ENCODE measurements at regions not wholly inside any gene's neighbourhood (a gene's known extent, or its start where the extent isn't known, plus 50 kb on each side); places are given as distances from the start of the nearest gene placed in this dataset.

DNA sequence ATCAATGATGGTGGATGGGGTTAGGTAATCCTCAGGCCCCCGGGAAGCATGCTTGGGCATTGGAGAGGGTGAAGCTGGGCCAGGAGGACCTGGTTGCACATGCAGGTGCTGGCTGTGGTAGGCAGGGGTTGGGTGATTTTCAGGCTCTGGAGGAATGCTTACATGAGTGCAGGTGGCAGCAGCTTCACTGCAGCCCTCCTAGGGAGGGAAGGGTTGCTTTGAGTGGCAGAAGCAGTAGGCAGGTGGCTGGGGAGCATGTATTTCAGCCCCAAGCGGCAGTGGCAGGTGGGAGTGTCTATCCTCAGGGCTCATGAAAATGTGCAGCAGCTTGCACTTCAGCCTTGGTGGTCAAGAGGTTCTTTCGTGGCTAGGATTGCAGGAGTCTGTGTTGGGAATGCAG lies 230.0 kb upstream of the CTNNB1 start:
- no peak for DNase-seq

- DNase-seq, result no peak
These were observed 229.4 kb upstream of the CTNNB1 start for GRCh38 chr3:40969756-40970466.

DNA sequence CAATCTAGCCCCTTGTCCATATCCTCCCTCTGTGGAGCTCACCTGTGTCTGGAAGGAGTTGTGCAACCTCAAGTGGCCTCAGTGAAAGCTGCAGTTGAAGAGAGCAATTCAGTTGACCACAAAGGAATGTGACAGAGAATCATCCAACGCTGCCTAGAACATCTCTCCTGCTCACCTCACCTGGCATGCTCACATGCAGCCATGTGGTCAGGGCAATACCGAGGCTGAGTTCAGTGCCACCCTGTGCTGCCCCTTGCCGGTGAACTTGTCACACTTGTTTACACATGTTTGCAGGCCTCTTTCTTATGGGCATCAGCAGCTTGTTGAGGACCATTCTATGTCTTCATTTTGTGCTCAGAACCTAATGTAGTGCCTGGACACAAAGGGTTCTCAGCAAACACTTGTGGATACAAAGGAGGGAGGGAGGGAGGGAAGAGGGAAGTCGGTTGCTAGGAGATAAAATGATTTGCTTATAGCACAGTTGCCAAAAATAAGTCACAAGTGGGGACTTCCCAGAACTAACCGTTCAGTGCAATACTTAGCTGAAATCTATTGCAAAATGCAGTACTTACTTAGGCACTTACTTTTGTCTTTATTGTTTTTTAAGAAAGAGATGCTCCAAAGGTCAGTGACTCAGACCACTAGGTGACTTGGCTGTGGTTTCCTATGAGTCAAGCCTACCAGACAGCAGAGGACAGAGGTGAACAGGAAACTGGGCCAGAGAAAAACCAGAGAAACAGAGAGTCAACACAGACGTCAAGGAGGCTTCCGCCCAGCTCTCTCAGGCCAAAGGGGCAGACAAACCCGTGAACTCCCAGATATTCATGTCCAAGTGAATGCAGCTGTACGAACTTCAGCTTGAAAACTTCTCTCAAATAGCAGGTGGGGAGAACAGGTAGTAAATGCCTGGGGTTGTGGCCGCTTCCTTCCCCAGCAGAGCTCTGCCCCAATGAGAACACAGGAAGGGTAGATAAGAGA lies 227.8 kb upstream of the CTNNB1 start:
- peak in 1 of 2 experiments; percentile 56 for DNase-seq

- no peak for DNase-seq
These were observed 227.0 kb upstream of the CTNNB1 start for GRCh38 chr3:40972350-40972749.

DNA sequence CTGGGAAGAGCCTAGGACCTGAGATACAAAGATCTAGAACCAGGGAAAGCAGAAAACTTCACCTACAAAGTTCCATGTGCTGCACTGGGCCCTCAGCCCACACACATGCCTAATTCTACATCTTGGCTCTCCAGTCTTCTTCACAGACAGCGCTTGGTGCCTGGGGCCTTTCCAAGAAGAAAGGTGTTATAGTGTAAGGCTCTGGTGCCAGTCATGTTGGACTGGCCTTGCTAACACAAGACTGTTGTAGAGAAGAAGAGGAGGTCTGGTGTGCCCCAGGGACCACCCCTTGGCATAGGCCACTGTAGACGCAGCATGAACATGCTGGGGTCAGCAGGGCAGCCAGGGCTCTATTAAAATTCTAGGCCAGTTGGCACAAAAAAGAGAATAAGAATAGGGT lies 226.2 kb upstream of the CTNNB1 start:
- no peak for DNase-seq

GRCh38 chr3:40975711-40976121 lies 223.6 kb upstream of the CTNNB1 start:
- no peak for DNase-seq

DNA sequence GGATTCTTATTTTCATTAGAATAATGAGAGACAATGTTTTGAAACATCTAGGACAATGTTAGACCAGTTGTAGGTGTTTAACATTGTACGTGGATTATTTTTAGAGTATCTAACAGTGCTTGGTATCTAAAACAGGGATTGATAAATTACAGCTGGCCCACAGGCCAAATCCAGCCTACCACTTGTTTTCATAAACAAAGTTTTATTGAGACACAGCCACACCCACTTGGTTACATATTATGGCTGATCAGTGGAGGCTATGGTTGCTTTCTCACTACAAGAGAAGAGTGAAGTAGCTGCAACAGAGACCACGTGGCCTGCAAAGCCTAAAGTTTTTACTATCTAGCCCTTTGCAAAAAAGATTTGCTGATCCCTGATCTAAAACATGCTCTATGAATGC lies 223.1 kb upstream of the CTNNB1 start:
- DNase-seq, result no peak

DNA sequence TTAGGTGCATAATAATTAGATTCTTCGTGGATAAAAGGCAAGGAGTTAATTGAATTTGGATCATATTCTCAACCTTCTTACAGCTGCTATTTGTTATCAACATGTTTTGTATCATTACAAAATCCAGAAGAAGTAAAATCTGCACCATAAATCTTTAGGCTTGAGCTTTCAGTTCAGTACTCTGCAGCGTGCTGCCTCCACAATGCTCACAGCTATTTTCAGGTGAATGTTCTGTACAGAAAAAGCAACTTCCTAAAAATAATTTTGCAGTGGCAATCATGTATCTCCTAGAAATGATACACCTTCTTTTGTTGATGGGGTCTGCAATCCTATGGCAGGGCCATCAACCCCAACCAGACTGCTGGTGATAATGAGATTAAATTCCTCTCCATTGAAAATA lies 220.9 kb upstream of the CTNNB1 start:
- DNase-seq, result no peak

GRCh38 chr3:40979962-40980361 lies 219.3 kb upstream of the CTNNB1 start:
- DNase-seq, result no peak

DNA sequence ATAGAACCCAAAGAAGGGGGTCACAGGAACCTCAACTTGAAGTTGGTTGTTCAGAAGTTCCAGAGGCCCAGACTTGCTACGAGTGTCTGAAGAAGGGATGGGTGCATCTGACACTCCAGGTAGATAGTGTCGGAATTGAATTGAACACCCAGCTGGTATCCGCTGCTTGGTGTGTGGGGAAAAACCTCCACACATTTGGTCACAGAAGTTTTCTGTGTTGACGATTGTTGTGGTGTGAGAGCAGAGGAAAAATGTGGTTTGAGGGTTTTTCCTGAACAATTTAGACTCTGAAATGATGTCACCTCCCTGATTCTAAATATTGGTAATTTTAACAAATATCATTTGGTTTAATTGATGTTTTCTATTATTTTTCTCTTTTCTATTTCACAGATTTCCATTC lies 218.8 kb upstream of the CTNNB1 start:
- no peak for DNase-seq

- no peak for DNase-seq
These were observed 214.1 kb upstream of the CTNNB1 start for GRCh38 chr3:40985195-40985594.

- DNase-seq, result no peak
These were observed 210.8 kb upstream of the CTNNB1 start for GRCh38 chr3:40988468-40988867.

GRCh38 chr3:40989141-40990061 lies 209.9 kb upstream of the CTNNB1 start:
- DNase-seq, result no peak

- no peak for DNase-seq
These were observed 209.2 kb upstream of the CTNNB1 start for GRCh38 chr3:40990062-40990456.

- no peak for DNase-seq
These were observed 207.3 kb upstream of the CTNNB1 start for GRCh38 chr3:40992023-40992422.

- no peak for DNase-seq
These were observed 204.7 kb upstream of the CTNNB1 start for GRCh38 chr3:40994611-40995010.

DNA sequence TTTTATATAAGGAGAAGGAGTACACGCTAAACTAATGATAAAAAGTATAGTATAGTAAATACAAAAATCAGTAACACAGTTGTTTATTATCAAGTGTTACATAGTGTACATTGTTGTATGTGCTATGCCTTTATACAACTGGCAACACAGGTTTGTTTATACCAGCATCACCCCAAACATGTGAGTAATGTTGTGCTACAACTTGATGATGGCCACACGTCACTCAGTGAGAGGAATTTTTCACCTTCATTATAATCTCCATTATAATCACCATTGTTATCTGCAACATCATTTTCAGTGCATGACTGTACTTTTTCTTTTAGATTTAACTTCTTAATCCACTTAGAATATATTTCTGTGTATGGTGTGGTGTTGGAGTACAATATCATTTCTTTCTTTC lies 204.0 kb upstream of the CTNNB1 start:
- DNase-seq, result no peak

DNA sequence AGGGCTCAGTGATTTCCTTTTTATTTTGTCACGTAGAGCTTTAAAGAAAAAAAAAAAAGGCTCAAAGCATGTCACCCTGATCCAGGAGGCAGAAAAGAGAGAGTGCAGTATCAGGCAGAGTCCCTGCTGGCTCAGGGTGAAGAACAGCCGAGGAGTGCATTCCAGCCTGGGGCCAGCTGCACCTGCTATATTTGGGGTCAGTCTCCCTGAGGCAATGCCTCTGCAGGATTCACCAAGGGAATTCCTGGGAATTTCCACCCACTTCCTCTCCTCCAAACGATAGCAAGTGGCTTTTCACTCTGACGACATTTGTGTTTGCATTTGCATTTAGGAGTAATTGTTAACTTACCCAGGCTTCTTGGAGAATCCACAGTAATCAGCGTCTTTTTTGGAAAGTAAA lies 202.9 kb upstream of the CTNNB1 start:
- peak in 1 of 2 experiments; percentile 4 for DNase-seq

DNA sequence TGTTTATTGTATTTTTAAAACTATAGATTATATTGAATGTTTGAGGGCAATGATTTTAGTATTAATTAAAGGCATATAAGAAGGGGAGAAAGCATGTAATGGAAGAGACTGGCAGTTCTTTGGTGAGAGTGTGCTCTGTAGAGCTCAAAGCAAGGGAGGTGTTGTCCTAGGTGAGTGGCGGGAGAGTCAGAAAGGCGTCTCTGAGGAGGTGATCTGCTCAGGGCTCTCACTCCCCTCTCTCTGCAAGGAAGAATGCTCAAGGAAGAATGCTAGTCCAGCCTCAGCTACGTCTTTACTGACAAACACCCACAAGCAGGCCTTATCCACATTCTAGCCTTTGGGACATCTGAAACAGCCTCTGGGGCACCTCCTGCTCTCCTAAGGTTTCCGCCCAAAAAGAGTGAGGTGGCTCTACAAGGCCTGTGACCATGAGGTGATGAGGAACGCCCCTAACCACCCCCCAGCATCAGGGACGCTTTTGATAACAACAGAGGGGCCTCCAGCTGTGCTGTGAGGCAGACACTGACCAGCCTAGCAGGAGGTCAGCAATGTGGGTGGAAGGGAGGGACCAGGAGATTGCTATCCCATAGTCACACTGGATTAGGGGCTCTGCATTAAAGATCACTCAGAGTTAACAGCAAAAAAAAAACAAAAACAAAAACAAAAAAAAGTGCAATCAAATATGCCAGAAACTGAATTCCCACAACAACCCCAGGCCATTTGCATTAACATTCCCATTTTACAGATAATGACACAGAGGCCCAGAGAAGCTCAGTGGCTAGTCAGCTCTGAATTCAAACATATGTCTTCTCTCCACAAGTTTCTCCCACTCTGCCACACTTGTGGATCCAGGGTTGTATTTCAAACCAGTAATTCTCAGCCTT lies 202.2 kb upstream of the CTNNB1 start:
- DNase-seq, result no peak

GRCh38 chr3:40997711-40998519 lies 201.4 kb upstream of the CTNNB1 start:
- DNase-seq, result no peak

DNA sequence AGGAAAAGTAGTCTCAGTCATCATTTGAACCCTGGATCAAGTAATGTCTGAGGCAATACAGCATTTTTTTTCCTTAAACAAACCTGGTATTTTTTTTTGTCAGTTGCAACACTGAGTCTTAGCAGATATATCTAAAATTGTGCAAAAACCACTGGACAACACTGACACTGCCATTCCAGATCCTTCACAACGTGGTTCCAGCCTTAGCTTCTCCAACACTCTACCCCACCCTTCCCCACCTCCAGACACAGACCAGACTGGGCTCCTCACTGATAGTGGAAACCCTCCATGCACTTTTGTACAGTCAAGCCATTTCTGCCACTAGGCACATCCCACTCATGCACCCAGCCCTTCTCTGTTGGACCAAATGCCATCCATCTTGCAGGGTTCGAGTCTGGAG lies 199.6 kb upstream of the CTNNB1 start:
- DNase-seq, result no peak

All from NCI-H526 (cell line).